Activated CD8-positive, alpha-beta memory T cell treated with anti-CD3 and anti-CD28 coated beads, Interleukin-2, amount 50 U/mL, for 4 hours (primary cell): ENCODE measurements at regions not wholly inside any gene's neighbourhood (a gene's known extent, or its start where the extent isn't known, plus 50 kb on each side); places are given as distances from the start of the nearest gene placed in this dataset.

Experiments used
- DNase-seq: peaks from one replicate; pipeline ENCODE4 v3.0.0-alpha.2; 2020

DNA sequence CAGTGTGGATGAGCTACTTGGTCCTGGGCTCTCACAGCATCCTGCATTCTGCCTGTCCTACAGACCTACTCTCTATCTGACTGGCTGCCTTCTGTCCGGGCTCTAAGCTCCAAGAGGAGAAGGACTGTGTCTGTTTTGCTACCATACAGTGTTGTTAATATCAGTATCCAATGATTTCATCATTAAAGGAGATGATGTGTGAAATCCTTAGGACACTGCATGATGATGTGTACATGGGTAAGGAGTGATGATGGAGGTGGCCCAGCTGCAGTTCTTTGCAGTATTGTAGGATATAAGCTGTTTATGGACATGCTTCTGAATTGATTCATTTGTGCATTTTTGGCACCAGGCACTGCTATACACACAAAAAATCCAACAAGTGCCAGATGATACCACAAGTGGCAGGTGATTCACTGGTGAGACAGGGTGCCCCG lies 536.9 kb upstream of the CDH11 start:
- DNase-seq: no peak

DNA sequence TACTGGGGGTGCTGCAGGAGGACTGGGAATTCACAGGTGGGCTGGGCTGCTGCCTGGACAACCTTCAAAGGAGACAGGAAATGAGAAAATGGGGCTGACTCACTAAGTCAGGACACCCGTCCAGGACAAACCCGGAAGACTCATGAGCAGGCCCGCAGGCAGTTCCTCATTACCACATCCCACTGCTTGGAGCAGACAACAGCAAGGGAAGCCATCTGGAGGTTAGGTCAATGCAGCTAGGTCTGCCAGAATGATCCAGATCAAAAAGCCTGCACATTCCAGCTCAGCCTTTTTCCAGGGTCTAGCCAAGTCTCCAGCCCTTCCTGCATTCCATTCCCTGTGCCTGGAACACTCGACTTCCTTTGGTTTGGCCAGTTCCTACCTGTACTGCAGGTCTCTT lies 536.5 kb upstream of the CDH11 start:
- DNase-seq: no peak

DNA sequence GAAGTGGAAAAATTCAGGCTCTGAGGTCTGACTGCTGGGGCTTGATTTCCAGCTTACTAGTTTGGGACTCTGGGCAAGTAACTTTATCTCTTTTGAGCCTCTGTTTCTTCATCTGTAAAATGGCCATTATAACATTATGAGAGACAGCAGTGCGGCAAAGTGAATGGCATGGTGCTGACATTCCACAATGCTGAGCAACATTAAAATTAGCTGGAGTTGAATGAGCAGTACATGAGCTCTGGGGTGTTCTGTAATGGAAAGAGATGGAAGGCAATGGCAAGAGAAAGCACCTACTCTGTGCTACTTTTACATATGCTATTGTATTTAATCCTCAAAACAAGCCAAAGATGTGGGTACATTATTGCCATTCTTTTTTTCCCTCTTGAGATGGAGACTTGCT lies 535.7 kb upstream of the CDH11 start:
- DNase-seq: no peak

DNA sequence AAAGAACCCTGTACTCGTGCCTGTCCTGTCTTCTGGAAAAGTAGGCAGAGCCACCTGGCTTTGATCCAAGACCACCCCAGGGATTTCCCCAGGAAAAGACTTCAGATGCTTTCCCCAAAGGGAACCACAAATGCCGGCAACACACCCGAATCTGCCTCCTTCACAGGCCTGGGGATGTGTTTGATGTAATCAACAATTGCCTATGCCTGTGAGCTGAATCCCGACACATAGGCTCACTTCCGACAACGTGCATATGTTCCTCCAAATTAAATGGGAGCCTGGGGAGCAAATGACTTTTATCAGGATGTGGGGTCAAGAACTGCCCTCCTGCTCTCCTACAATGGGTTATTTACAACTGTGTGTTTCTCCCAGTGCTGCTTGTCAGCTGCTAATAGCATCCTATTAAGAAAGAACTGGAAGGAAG lies 535.2 kb upstream of the CDH11 start:
- DNase-seq: no peak

DNA sequence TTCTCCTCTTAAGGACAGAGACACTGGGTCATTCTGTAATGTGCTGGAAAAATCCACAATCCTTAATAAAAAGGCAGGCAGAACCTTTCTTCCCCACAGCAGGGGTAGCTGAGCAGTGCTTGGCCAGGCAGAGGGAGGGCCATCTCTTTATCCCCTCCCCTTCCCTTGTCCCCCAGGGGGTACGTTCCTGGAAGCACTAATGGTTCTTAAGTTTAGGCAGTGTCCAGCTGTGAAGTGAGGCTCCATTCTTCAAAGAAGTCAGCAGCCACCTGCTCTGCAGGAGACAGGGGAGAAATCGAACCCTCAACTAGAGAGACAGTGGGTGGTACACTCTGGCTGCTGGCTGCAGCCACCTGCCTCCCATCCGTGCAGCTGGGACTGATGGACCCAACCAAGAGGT lies 533.9 kb upstream of the CDH11 start:
- DNase-seq: no peak

DNA sequence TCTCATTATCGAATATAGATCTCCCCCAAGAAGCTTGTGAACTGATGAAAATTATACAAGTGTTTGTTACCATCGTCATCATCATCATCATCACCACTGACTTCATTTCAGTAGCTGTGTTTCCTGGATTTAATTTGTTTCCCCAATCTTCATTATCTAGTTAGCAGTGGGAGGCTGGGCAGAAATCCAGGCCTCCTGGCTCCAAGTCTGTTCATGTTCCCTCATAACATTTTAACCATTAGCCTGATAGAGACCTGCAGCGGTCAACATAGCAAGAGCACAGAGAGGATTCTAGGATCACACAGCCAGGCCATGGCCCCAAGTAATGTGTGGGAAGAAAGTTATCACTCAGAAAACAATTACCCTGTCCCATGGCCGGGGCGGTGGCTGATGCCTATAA lies 526.2 kb upstream of the CDH11 start:
- DNase-seq: no peak

DNA sequence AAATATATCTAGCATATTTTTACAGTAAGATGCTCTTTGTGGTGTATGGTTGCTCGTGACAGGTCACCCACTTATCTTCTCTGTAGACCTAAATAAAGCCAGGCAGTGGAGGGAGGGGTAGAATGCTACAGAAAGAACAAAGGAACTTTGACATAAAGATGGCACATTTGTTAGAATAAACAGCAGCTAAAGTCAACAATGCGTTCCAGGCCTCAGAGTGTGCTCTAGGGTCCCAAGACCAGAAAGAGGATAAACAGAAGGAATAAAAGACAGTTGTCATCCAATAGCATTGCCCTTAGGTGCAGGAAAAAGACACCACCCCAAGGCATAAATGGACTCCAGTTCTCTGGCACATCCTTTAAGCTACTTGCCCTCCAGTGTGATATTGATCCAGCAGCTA lies 523.0 kb upstream of the CDH11 start:
- no peak for DNase-seq

DNA sequence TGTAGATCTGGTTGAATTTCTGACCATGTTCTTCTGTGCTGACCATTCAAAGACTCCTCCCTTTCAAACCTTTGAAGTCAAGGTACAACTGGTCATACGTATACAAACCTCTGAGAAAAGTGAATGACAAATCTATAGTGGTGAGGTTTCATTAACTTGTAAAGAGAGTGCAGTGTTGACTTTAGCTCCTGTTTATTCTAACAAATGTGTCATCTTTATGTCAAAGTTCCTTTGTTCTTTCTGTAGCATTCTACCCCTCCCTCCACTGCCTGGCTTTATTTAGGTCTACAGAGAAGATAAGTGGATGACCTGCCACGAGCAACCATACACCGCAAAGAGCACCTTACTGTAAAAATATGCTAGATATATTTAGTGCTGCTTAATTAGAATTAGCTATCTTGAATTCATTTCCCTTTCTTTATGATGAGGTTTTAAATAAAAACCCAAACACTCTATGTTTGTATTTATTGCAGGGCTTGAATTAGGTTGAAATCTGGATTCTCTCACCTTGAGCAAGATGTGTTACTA lies 520.0 kb upstream of the CDH11 start:
- no peak for DNase-seq

DNA sequence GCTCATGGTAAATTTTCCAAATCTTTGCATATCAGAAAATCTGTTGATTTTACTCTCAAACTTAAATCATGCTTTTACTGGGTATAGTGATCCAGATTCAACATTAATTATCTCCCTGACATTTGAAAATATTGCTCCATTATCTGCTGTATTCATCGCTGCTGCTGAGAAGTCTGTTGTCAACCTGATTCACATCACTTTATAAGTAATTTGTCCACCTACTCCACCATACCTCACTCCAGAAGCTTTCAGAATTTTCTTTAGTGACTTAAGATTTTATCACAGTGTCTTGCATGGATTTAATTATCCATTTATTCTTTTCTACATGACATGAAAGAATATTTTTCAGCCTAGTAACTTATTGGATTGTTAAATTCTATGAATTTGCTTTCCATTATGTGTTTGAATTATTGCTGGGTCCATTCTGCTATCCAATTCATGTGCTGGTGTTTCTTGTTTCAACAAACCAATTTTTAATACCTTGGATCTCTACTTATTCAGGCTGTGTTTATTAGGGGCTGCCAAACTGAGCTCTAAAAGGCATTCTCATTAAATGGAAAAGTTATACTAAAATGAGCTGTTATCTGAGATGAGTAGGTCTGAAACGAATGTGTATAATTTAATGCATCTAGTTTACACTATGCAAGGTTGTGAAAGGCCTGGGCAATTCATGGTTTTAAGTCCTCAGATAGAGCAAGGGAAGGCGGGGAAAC lies 519.3 kb upstream of the CDH11 start:
- DNase-seq: no peak

DNA sequence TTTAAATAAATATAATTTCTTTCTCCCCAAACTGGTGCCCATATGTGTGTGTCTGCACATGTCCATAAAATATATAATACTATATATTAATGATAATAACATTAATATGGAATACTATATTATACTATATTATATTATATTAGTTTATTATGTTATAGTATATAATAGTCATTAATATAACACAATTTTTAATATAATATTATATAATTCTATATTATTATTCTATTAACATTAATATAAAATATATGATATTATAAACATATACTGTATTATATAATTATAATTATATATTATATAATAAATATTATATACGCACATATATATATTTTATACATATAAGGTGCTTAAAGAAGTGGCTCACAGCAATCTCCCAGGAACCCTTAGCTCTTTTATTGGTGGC lies 513.0 kb upstream of the CDH11 start:
- no peak for DNase-seq

DNA sequence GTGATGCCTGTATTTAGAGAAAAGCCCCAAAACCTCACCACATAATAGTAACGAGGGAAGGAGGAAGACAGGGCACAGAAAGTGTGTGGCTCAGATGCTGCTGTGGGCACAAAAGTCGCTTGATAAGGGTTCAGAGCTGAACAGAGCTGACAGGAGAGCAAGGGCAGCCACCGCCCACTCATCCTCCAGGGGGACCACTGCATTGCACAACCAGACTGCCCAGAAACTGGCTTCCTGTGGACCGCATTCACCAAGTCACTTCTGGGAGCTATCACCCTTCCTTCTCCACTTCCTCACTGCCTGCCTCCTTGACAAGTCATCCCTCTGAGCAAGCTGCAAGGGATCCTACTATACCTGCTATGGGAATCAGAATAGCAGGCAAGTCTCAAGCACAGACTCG lies 512.4 kb upstream of the CDH11 start:
- DNase-seq: no peak

DNA sequence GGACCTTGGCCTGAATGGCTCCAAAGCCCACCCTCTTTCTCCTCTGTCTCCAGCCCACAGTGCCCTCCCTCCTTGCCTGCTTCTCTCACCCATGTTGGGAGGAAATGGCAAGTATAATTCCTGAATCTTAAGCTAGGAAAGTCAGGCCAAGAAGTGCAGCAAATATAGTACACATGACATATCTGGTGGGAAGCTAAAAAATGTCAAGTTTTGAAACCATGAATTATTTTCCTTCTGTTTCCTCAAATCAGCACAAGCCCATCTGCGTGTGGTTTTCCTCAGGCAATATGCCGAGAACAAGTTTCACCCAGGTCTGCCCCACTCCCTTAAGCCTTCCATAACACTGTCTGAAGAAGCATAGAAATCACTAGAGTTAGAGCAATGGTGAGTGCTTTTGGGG lies 502.8 kb upstream of the CDH11 start:
- DNase-seq: no peak

DNA sequence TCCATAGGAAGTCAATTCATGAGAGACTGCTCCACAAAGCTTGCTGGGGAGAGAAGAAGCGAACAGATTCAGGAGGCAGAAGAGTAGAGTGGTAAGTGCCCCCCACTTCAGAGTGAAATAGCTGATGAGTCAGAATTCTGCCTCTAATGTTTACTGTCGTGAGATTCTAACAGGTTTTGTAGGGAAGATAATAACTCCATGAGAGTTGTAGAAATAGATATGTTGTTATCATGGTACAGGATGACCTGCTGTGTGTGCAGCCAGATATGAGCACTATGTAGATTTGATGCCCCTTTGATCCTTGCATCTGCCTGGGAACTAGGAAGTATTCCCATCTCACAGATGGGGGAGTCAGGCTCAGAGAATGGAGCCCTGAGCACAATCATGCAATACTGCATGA lies 502.4 kb upstream of the CDH11 start:
- no peak for DNase-seq

DNA sequence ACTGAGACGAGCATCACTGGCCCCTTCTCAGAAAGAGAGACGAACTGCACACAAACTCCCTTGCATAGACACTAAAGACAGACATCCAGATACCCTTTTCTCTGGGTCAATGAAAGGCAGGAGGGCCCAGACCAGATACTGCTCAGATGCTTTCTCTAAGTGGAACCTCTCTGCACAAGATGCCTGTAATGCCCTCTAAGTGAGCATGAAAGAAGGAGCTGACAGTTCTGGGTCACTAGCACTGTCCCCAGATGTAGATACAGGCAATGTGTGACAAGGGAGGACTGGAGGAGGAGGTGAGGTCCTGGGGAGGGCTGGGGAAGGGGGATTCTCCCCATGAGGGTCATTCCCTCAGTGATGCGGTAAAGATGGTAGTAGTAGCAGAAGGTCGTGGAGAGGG lies 501.0 kb upstream of the CDH11 start:
- no peak for DNase-seq

DNA sequence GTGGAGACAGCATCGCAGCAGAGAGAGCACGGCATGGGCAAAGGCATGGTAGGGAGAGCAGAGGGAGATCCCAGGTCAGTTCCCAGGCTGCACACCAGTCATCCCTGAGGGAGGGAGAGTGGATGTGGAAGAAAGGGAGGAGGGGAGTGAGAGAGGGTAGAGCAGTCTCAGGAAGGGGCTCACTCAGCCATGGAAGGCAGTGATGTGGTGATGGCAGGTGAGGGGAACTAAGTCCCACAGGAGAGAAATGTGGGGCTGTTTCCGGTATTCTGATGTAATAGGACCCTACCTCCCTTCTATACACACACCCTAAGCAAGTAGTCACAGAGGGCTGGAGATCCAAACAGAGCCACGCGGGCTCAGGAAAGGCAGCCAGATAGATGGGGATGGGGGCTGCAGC lies 500.3 kb upstream of the CDH11 start:
- no peak for DNase-seq

DNA sequence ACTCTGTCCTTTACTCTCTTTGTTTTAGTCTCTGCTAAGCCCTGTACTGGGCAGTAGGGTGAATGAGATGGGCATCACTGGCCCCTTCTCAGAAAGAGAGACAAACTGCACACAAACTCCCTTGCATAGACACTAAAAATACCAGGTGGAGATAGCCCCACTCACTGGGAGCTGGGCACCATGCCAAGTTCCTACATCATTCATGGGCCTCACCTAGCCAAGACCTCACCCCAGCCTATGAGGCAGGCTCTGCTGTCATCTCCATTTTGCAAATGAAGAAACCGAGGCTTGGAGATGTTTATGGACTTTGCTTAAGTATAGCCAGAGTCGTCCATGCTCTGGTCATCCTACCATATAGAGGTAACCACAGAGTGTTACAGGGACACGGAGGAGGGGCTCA lies 499.8 kb upstream of the CDH11 start:
- no peak for DNase-seq

DNA sequence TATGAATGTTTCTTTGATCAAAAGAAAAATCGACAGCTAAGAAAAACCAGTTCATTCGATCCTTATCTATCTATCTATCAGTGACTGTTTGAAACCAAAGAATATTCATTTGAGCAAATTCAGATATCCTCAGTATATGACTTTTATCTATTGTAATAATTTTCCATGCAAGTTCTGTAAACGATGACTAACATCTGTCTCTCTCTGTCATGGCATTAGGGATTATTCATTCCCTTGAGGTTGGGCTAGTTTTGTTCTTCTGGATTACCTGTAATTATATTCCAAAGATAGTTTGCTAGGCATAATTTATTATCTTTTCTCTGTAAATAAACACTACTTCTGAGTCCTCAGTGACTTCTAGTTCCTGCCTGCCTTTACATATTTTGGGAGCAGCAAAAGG lies 497.7 kb upstream of the CDH11 start:
- DNase-seq: no peak

DNA sequence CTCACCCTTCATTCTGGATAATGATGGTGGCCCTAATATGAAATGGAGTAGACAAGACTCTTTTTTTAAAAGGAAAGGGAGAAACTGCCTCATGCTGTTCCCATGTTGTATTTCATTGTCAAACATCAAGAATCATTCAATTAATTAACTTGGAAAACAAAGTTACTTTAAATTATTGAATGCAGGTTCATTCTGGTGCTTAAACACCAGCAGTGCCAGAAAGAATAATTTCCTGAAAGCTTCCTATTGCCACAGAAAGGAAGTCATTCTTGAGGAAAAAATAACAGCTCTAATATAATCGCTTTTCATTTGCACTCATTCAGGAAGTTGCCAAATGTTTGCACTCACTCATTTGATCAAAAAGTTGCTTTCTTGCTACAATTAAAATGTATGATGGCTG lies 497.1 kb upstream of the CDH11 start:
- DNase-seq: no peak

DNA sequence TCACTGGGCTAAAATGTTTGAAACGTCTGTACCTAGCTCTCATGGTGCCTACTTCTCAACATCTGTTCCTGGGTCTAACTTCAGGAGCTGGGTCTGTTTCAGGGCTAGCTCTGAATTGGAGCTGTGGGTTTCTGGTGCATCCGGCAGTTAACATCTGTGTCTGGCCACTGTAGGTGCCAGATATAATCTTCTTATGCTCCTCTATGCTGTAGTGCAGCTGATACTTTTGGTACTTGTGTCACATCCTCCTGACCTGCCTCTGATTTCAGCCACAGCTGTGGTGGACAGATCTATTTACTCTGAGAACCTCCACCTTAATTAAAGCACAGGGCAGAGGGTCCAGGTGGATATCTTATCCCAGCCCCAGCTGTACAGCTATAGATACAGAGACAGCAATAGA lies 496.5 kb upstream of the CDH11 start:
- DNase-seq: no peak

DNA sequence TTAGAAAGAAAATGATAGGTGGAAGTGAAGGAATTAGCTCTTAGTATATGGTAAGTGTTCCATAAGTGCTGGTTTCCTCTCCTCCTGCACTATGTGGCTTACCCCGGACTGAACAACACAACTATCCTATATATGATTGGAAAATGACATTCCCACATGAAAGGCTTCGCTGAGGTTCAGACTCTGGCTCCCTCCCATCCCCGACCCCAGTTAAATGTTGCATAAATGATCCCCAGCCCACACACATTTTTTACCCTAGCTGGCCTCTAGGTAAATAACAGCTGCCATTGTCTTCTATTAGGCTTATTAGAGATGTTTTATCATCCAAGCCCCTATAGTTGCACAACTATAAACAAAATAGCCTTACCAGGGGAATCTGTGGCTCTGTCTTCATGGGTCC lies 495.6 kb upstream of the CDH11 start:
- DNase-seq: no peak

DNA sequence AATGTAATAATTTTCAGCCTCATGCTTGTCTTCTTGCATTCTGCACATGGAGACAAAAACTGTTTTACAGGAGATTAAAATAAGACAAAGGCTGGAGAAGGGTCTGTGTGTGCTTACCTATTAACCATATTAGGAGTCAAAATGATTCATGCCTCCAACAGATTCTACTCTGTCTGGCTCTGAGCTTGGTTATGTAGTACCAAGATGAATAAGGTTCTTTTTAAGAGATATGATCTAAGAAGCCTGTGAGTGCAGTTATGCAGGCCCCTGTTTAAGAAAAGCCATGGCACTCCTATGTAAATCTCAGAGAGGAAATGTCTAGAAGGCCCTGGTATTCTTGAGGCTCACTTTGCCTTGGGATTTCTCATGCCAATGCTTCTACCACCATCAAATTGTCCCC lies 486.6 kb upstream of the CDH11 start:
- DNase-seq: no peak

DNA sequence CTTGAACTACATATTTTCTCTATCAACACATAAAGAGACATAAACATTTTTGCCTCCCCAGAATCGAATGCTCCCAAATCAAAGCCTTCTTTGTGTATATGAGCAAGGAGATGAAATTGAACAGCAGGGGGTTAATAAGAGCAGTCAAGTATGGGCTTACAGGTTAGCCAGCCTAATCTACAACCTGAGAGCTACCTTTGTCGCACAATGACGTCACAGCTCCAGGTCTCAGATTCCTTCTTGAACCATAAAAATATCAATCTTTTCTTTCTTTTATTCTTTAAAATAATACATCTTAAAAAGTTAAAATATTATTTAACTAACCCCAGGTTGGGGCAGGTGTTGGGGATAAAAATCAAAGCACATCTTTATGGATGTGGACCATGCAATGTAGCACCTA lies 482.9 kb upstream of the CDH11 start:
- DNase-seq: no peak

DNA sequence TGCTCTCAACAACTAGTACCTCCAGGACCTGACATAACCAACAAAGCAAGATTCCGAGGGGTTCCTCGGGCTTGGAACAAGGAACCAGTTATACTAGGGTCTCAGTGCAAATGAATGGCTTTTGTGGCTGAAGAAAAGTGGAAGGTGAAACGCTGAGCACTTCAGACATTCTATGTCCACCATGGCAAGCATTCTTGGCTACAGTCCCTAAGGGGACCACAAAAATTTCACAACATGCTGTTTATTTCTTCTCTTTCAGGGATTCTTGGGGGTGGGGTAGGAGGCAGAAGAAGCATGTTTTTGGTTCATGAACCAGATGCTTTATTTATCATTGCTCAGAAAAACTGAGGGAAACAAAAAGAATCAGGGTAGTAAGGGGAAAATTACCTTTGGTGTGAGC lies 479.9 kb upstream of the CDH11 start:
- no peak for DNase-seq

DNA sequence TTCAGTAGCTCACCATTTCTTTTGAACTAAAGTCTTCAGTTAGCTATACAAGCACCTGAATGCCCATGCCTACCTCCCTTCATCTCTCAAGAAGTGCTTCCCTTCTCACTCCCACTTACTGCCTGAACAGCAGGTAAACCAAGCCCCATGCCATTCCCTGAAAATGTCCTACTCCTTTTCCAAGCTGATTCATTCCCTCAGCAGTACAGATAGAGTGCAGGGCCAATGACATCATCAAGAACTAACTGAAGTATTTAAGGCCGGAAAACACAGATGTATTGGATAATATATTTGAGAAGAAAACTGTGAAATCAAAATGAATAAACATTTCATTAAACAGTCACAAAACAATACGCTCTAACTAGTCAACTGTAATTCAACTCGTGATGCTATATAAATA lies 478.8 kb upstream of the CDH11 start:
- no peak for DNase-seq

DNA sequence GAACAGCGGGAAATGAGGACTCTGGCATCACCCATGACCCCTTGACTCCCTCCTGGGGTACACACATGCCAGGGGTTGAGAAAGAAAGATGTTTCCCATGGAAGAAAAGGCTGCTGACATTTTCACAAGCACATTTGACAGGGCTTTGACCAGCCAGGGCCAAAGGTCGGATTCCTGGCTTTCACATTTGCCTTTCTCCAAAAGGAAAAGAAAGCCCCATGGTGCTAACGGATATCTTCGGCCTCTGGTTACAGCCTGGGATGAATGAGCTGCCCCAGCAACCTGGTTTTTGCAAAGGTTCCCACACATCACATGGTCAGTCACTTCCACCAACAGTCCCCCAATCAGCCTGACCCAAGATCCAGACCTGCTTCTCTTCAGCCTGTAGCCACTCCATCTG lies 478.2 kb upstream of the CDH11 start:
- DNase-seq: no peak

DNA sequence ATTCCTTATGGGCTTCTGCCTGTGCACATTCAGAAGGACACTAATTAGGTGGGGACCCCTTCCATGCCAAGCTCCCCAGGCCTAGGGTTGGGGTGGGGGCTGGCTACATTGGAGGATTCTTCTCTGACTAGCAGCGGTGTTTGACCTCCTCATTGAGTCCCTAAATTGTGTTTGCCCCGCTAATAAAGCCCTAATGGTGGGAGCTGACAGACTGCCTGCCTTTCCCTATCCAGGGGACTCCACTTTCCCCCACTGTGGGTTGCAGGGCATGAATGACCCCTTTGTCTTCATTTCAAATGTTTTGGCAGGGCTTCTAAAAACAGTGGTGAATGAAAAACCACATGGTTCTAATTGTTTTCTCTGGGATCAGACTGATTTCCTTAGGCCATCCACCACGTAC lies 476.8 kb upstream of the CDH11 start:
- no peak for DNase-seq
